Lower lobe of right lung (tissue), 2 donors: ENCODE measurements at regions not wholly inside any gene's neighbourhood (a gene's known extent, or its start where the extent isn't known, plus 50 kb on each side); places are given as distances from the start of the nearest gene placed in this dataset.

Experiments used
- ATAC-seq, 2 donors: fragments of 200-7000 bp; cut with Tn5 transposase; one replicate each; pipeline ENCODE4 v1.9.1; 2020 to 2022; ENCODE audit warnings: mild to moderate bottlenecking in 2 of 2, moderate library complexity in 2 of 2
- DNase-seq: peaks from one replicate; pipeline ENCODE4 v3.0.0-alpha.2; 2020
- H3K27ac ChIP-seq: fragments of 200-600 bp; one replicate; pipeline ENCODE4 v1.8.0; 2022
- H3K27me3 ChIP-seq: fragments of 200-600 bp; one replicate; pipeline ENCODE4 v1.8.0; 2022; ENCODE audit warnings: low read depth
- H3K36me3 ChIP-seq: fragments of 200-600 bp; one replicate; pipeline ENCODE4 v1.8.0; 2022; ENCODE audit warnings: mild to moderate bottlenecking
- H3K4me1 ChIP-seq: fragments of 200-600 bp; one replicate; pipeline ENCODE4 v1.8.0; 2022
- H3K4me3 ChIP-seq: fragments of 200-600 bp; one replicate; pipeline ENCODE4 v1.8.0; 2022; ENCODE audit warnings: mild to moderate bottlenecking
- H3K9me3 ChIP-seq: fragments of 200-600 bp; one replicate; pipeline ENCODE4 v1.8.0; 2022
- intact Hi-C: fragments of 100-400 bp; cut with DNase I; formaldehyde crosslinking; loops from one replicate; pipeline ENCODE4 v1.11.0; 2022
- TF ChIP-seq, protein P1 (sequence below): fragments of 200-600 bp; IDR thresholded peaks from one replicate; pipeline ENCODE4 v1.8.0; 2022; ENCODE audit warnings: antibody characterized with exemption, mild to moderate bottlenecking
- donor health status: DM: no; HTN: yes; CAD: no; lungs with severe emphysema.

DNA sequence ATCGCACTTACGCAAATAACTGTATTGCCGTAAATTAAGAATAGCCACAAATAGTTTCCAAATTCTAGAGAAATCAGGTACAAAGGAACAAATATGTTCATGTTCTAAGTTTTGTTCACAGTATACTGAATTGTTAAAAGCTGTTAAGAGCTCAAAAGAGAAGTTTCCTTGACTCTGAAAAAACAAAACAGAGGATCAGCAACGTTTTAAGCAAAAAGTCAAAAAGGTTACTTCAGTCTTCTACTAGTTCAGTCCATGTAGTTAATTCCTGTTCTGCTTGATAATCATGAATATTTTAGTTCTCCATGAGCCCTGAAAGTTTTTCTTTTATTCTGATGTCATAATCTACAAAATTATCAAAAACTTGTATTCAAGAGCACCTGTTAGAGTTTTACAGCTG is 128.6 kb upstream of the MAST4 start:
- intact Hi-C loops: no loop called here
- Histone ChIP-seq H3K4me3 (no peak overlapping the region), H3K27ac (no peak overlapping the region), H3K36me3 (no peaks in the 10 kb centered on the region), H3K27me3 (no peaks in the 10 kb centered on the region), H3K9me3 (peaks cover 4% of the 10 kb centered on the region), H3K4me1 (no peaks in the 10 kb centered on the region)
- DNase-seq: no peak
- no peak for ATAC-seq
- TF ChIP-seq, protein P1, sequence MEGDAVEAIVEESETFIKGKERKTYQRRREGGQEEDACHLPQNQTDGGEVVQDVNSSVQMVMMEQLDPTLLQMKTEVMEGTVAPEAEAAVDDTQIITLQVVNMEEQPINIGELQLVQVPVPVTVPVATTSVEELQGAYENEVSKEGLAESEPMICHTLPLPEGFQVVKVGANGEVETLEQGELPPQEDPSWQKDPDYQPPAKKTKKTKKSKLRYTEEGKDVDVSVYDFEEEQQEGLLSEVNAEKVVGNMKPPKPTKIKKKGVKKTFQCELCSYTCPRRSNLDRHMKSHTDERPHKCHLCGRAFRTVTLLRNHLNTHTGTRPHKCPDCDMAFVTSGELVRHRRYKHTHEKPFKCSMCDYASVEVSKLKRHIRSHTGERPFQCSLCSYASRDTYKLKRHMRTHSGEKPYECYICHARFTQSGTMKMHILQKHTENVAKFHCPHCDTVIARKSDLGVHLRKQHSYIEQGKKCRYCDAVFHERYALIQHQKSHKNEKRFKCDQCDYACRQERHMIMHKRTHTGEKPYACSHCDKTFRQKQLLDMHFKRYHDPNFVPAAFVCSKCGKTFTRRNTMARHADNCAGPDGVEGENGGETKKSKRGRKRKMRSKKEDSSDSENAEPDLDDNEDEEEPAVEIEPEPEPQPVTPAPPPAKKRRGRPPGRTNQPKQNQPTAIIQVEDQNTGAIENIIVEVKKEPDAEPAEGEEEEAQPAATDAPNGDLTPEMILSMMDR: no peak

GRCh38 chr5:66469684-66470083 is 126.5 kb upstream of the MAST4 start:
- Histone ChIP-seq H3K9me3 (peaks cover 4% of the 10 kb centered on the region), H3K27me3 (no peaks in the 10 kb centered on the region), H3K36me3 (no peaks in the 10 kb centered on the region), H3K4me3 (no peak overlapping the region), H3K27ac (no peak overlapping the region), H3K4me1 (no peaks in the 10 kb centered on the region)
- intact Hi-C loops: no loop called here
- ATAC-seq: no peak
- TF ChIP-seq, protein P1: no peak
- DNase-seq: no peak

DNA sequence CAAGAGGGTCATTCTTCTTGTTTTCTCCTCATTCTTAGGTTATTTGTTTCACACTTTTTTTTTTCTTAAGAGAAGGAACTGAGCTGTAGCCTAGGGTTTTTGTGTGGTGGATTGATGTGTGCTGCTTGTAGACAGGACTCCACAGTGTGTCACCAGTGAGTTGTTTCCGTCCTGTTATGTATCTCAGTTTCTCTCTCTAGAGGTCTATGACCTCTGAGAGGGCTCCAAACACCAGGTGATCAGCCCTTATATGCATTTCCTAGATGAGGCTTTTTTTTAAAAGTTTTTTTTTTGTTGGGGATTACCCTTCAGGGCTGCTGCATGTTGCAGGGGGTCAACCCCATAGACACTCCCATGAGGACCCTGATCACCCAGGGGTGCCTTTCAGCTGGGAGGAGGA is 124.2 kb upstream of the MAST4 start:
- H3K9me3 ChIP-seq: peaks cover 2% of the 10 kb centered on the region
- no peaks in the 10 kb centered on the region for H3K27me3 ChIP-seq

GRCh38 chr5:66475731-66476130 is 120.5 kb upstream of the MAST4 start:
- ATAC-seq: no peak

More for the DNA sequence above, 124.2 kb upstream of the MAST4 start:
- Histone ChIP-seq H3K27ac (no peak overlapping the region), H3K36me3 (no peaks in the 10 kb centered on the region), H3K4me1 (no peaks in the 10 kb centered on the region), H3K4me3 (no peak overlapping the region)
- ATAC-seq (no peak), DNase-seq (no peak)
- intact Hi-C loops: no loop called here
- TF ChIP-seq, protein P1: no peak

DNA sequence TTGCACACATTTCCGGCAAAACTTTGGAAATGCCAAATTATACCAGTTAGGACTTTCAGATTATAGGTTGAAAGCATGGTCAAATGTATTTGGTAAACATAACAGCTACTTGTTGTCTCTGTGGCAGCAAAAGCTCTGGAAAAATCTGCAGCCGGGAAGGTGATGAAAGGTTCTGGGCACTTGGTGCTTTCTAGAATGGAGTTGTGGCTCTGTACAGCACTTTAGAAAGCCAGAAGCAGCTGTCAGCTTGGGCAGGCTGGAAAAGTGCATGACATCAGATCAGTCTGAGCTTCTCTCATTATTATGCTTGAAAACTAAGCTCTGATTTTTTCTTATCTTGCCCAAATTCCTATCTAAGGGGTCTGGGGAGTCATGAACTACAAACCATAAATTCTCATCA is 118.6 kb upstream of the MAST4 start:
- H3K4me1 ChIP-seq: no peaks in the 10 kb centered on the region
- ATAC-seq (no peak), DNase-seq (no peak)
- TF ChIP-seq, protein P1: no peak
- H3K27me3 ChIP-seq: no peaks in the 10 kb centered on the region
- no peaks in the 10 kb centered on the region for H3K36me3 ChIP-seq
- no peak overlapping the region for H3K27ac ChIP-seq
- no peaks in the 10 kb centered on the region for H3K9me3 ChIP-seq
- intact Hi-C loops: no loop called here
- no peak overlapping the region for H3K4me3 ChIP-seq

More at GRCh38 chr5:66475731-66476130, 120.5 kb upstream of the MAST4 start:
- Histone ChIP-seq H3K27ac (no peak overlapping the region), H3K4me3 (no peak overlapping the region), H3K4me1 (no peaks in the 10 kb centered on the region), H3K36me3 (no peaks in the 10 kb centered on the region), H3K9me3 (no peaks in the 10 kb centered on the region), H3K27me3 (no peaks in the 10 kb centered on the region)
- no peak for DNase-seq
- intact Hi-C loops: no loop called here
- TF ChIP-seq, protein P1: no peak

DNA sequence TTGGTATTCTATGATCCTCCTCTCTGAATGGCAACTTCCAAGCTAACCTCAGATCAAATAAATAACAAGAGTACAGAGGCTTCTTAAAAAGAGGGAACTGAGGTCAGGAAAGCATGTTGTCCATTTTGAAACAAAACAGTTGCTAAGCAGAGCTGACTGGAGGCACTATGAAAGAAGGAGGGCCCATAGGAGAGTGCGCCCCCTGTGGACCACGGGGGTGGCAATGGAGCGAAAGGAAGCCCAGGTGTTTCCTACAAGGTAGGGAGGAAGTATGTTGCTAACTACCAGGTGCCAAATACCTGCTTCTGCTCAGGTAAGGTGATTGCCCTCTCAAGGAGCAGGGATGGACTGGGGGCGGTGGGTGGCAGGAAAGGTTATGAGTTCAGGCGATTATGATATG is 101.8 kb upstream of the MAST4 start:
- intact Hi-C loops: no loop called here
- Histone ChIP-seq H3K4me3 (no peak overlapping the region), H3K9me3 (peaks cover 3% of the 10 kb centered on the region), H3K27me3 (no peaks in the 10 kb centered on the region), H3K4me1 (no peaks in the 10 kb centered on the region), H3K27ac (no peak overlapping the region), H3K36me3 (no peaks in the 10 kb centered on the region)
- TF ChIP-seq, protein P1: no peak
- DNase-seq (no peak), ATAC-seq (no peak)
